ENCODE measurements at regions not wholly inside any gene's neighbourhood (a gene's known extent, or its start where the extent isn't known, plus 50 kb on each side); places are given as distances from the start of the nearest gene placed in this dataset.

GRCh38 chr11:106461148-106461691, 383.8 kb downstream of the AASDHPPT start:
- no peaks in the 10 kb centered on the region for H3K4me1 ChIP-seq (ENCODE audit: control insufficient read depth, extremely low read depth, insufficient read depth, low read length)
- TF ChIP-seq GATA2 (IDR thresholded peaks at IDR 0.05; ENCODE audit: insufficient read depth, insufficient read length, low read depth, low read length) = no peak
- no peak for TF ChIP-seq MAX (IDR thresholded peaks at IDR 0.05; ENCODE audit: insufficient read depth, insufficient read length)
- no peak for TF ChIP-seq POLR2AphosphoS5 (IDR thresholded peaks at IDR 0.05; ENCODE audit: insufficient read depth, low read depth, low read length)
- TF ChIP-seq EZH2 (IDR thresholded peaks at IDR 0.05; ENCODE audit: borderline replicate concordance, low read depth, low read length, severe bottlenecking) = no peak
- no peak for TF ChIP-seq POLR2A (IDR thresholded peaks at IDR 0.05; ENCODE audit: low read depth, low read length)
- no peak for TF ChIP-seq FOS (IDR thresholded peaks at IDR 0.05; ENCODE audit: borderline replicate concordance, insufficient read depth, low read length)
- TF ChIP-seq MYC (IDR thresholded peaks at IDR 0.05; ENCODE audit: low read depth, low read length) = no peak
- TF ChIP-seq CTCF (IDR thresholded peaks at IDR 0.05; ENCODE audit: extremely low read depth in 1 of 2, insufficient read depth in 1 of 2, low read depth in 1 of 2, low read length in 2 of 2) = no peak
- no peak for TF ChIP-seq JUN (IDR thresholded peaks at IDR 0.05; ENCODE audit: borderline replicate concordance, insufficient read depth, insufficient read length, low read depth)
- H3K27me3 ChIP-seq (ENCODE audit: control insufficient read depth in 2 of 2, insufficient read depth in 2 of 2, low read length in 2 of 2) = no peaks in the 10 kb centered on the region
- no peak overlapping the region for H3K9ac ChIP-seq (replicated peaks; ENCODE audit: extremely low read depth, insufficient read depth, low read length)
- H3K27ac ChIP-seq (ENCODE audit: insufficient read depth, low read depth, low read length) = no peak overlapping the region
- POLR2A ChIA-PET = no interaction called here
- H3K4me2 ChIP-seq (ENCODE audit: insufficient read depth, low read length) = no peak overlapping the region
- H3K4me3 ChIP-seq (replicated peaks in 1 of 3; ENCODE audit: insufficient read depth in 1 of 3, low read depth in 1 of 3, low read length in 3 of 3) = no peak overlapping the region
- FAIRE-seq = no peak
- intact Hi-C loops (cut with micrococcal nuclease) = no loop called here
- H3K9me1 ChIP-seq (replicated peaks; ENCODE audit: control insufficient read depth, extremely low read depth, insufficient read depth, low read length) = no peaks in the 10 kb centered on the region
- H3K9me3 ChIP-seq (replicated peaks; ENCODE audit: control insufficient read depth, insufficient read depth, low read length) = no peaks in the 10 kb centered on the region
- dilution Hi-C loops (cut with MboI; ENCODE audit: extremely low pct_ligation_motif_present, low sequenced_read_pairs) = no loop called here
- H4K20me1 ChIP-seq (replicated peaks; ENCODE audit: control insufficient read depth, extremely low read depth, insufficient read depth, low read length) = no peaks in the 10 kb centered on the region
- H3K79me2 ChIP-seq (ENCODE audit: control insufficient read depth, insufficient read depth, low read length) = no peaks in the 10 kb centered on the region
- H2AFZ ChIP-seq (ENCODE audit: low read depth, low read length) = no peak overlapping the region
- no peaks in the 10 kb centered on the region for H3K36me3 ChIP-seq (ENCODE audit: control insufficient read depth in 2 of 2, extremely low read depth in 1 of 2, insufficient read depth in 2 of 2, low read length in 2 of 2)
- BruUV-seq (replicated peaks) = no TSS peak
- no peak for DNase-seq (ENCODE audit: low read depth, low spot score)
- CTCF ChIA-PET = no interaction called here

All from endothelial cell of umbilical vein (primary cell).